ENCODE measurements at regions not wholly inside any gene's neighbourhood (a gene's known extent, or its start where the extent isn't known, plus 50 kb on each side); places are given as distances from the start of the nearest gene placed in this dataset.

DNA sequence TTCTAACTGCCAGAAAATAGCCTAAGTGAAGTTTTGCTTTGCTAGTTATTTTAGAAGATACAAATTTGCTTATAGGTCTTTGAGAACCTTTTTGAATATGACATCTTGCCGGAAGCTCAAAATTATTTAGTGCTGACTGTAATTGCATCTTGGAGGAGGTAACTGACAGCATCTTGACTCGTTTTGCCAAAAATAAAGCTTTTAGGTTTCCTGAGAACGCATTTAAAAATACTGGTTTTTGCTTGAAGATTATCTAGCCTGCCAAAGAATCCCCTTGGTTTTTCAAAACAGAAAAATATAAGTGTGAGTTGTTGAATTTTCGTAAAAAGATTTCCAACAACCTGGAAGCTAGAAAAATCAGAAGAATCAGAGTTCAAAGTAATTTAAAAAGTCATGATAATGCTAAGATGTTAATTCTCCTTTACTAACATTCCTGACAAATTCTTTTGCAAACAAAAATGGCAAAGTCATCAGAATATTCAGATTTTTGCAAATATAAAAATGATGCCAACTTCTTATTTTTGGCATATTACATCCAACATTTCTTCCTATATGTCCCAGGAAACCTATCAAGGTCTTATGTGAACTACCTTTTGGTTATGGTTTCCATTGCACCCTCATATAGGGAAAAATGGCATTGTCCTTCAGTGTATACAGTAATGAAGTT, 178.0 kb upstream of the SLC8A1 start:
- TF ChIP-seq, protein P1, sequence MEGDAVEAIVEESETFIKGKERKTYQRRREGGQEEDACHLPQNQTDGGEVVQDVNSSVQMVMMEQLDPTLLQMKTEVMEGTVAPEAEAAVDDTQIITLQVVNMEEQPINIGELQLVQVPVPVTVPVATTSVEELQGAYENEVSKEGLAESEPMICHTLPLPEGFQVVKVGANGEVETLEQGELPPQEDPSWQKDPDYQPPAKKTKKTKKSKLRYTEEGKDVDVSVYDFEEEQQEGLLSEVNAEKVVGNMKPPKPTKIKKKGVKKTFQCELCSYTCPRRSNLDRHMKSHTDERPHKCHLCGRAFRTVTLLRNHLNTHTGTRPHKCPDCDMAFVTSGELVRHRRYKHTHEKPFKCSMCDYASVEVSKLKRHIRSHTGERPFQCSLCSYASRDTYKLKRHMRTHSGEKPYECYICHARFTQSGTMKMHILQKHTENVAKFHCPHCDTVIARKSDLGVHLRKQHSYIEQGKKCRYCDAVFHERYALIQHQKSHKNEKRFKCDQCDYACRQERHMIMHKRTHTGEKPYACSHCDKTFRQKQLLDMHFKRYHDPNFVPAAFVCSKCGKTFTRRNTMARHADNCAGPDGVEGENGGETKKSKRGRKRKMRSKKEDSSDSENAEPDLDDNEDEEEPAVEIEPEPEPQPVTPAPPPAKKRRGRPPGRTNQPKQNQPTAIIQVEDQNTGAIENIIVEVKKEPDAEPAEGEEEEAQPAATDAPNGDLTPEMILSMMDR (IDR thresholded peaks at IDR 0.05): no peak
- TF ChIP-seq POLR2A (IDR thresholded peaks at IDR 0.05) (no peak), EP300 (IDR thresholded peaks at IDR 0.05) (no peak)
